ENCODE measurements at regions not wholly inside any gene's neighbourhood (a gene's known extent, or its start where the extent isn't known, plus 50 kb on each side); places are given as distances from the start of the nearest gene placed in this dataset.

GRCh38 chr13:97797553-97797952 lies 155.9 kb upstream of the IPO5 start (continued):
- TF ChIP-seq ZNF589 (CRISPR knock-in tag; conservative IDR thresholded peaks at IDR 0.05) (no peak), NR2F1 (CRISPR knock-in tag; IDR thresholded peaks at IDR 0.05) (no peak), TARDBP (CRISPR knock-in tag; IDR thresholded peaks at IDR 0.05) (no peak), ZNF790 (CRISPR knock-in tag; IDR thresholded peaks at IDR 0.05; ENCODE audit: borderline replicate concordance) (no peak), ASH2L (IDR thresholded peaks at IDR 0.05; ENCODE audit: insufficient read length, low read depth, low read length) (no peak), ZBTB14 (CRISPR knock-in tag; IDR thresholded peaks at IDR 0.05) (no peak), EZH2 (conservative IDR thresholded peaks at IDR 0.05; ENCODE audit: low read depth, low read length) (no peak)
- TF ChIP-seq, protein P1, sequence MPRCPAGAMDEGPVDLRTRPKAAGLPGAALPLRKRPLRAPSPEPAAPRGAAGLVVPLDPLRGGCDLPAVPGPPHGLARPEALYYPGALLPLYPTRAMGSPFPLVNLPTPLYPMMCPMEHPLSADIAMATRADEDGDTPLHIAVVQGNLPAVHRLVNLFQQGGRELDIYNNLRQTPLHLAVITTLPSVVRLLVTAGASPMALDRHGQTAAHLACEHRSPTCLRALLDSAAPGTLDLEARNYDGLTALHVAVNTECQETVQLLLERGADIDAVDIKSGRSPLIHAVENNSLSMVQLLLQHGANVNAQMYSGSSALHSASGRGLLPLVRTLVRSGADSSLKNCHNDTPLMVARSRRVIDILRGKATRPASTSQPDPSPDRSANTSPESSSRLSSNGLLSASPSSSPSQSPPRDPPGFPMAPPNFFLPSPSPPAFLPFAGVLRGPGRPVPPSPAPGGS (CRISPR knock-in tag; IDR thresholded peaks at IDR 0.05), result no peak
- TF ChIP-seq, protein P2, sequence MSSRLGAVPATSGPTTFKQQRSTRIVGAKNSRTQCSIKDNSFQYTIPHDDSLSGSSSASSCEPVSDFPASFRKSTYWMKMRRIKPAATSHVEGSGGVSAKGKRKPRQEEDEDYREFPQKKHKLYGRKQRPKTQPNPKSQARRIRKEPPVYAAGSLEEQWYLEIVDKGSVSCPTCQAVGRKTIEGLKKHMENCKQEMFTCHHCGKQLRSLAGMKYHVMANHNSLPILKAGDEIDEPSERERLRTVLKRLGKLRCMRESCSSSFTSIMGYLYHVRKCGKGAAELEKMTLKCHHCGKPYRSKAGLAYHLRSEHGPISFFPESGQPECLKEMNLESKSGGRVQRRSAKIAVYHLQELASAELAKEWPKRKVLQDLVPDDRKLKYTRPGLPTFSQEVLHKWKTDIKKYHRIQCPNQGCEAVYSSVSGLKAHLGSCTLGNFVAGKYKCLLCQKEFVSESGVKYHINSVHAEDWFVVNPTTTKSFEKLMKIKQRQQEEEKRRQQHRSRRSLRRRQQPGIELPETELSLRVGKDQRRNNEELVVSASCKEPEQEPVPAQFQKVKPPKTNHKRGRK (CRISPR knock-in tag; IDR thresholded peaks at IDR 0.05), result no peak
